ENCODE measurements at regions not wholly inside any gene's neighbourhood (a gene's known extent, or its start where the extent isn't known, plus 50 kb on each side); places are given as distances from the start of the nearest gene placed in this dataset.

- TF ChIP-seq CTCF (IDR thresholded peaks at IDR 0.05; ENCODE audit: low read depth, low read length) (no peak), EZH2phosphoT487 (IDR thresholded peaks at IDR 0.05; ENCODE audit: low read depth) (no peak)
These were observed 91.7 kb upstream of the KDR start for GRCh38 chr4:55216863-55217635.

Data from OCI-LY3 (cell line).